HG03378 (cell line): ENCODE measurements at regions not wholly inside any gene's neighbourhood (a gene's known extent, or its start where the extent isn't known, plus 50 kb on each side); places are given as distances from the start of the nearest gene placed in this dataset.

ENCODE experiments used
- ATAC-seq: cut with Tn5 transposase; IDR thresholded peaks from one replicate; pipeline ENCODE4 v1.9.1; 2021; ENCODE audit warnings: mild to moderate bottlenecking, moderate library complexity; ENCODE audit not compliant: unreplicated experiment

GRCh38 chr2:220246386-220246785 lies 619.0 kb downstream of the SLC4A3 start:
- ATAC-seq, result no peak

- no peak for ATAC-seq
Measured at GRCh38 chr2:220247588-220248350, 620.3 kb downstream of the SLC4A3 start.

DNA sequence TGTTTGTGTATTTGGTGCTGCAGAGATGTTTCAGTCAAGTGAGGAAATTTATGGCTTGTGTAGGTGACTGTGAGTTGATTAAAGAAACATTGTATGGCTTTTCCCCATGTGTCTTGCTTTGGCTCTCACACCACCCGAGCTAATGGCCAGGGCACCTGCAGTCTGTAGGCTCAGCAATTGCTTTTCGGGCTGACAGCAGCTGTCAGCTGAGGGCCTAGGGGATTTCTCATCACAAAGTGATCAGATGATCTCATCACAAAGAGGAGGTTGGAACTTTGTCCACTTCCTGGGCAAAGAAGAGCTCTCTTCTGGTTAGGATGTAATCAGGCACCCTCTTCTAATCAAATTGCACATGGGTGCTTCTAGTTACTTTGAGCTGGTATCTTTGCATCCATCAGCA lies 632.2 kb downstream of the SLC4A3 start:
- no peak for ATAC-seq

GRCh38 chr2:220263300-220263699 lies 635.9 kb downstream of the SLC4A3 start:
- ATAC-seq, result no peak

- no peak for ATAC-seq
Measured at GRCh38 chr2:220269367-220269766, 641.9 kb downstream of the SLC4A3 start.

GRCh38 chr2:220270481-220271070 lies 643.1 kb downstream of the SLC4A3 start:
- no peak for ATAC-seq

DNA sequence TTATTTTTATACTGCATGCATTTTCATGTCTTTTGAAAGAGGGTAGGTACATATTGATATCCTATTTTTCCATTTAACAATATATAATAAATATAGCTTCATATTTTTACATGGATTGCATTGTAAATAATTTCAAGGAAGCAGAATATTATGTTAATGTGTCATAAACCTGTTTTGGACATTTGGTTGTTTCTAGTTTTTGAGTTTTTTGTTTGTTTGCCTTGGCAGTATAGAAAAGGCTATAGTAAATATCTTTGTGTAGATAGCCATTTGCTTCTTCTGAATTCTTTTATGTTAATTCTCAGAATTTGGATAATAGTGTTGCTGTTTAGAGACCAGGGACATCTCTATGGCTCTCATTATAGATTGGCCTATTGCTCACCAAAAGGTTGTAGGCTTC lies 645.2 kb downstream of the SLC4A3 start:
- no peak for ATAC-seq

- no peak for ATAC-seq
Measured at GRCh38 chr2:220273082-220273481, 645.7 kb downstream of the SLC4A3 start.

DNA sequence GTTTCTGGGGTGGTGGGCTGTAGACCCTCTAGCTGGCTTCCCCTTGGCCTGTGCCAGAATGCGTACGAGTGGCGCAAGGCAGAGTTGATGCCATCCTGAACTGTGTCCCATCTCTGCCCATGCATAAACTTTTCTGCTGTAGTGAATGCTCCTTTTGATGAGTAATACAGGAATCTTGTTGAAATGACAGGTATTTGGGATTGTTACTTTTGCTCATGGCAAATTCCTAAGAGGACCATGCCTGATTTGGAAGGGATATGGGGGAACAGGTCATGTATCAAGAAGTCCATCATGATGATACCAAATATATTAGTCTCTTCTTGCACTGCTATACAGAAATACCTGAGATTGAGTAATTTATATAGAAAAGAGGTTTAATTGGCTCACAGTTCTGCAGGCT lies 648.0 kb downstream of the SLC4A3 start:
- ATAC-seq, result no peak

GRCh38 chr2:220276741-220277444 lies 649.5 kb downstream of the SLC4A3 start:
- ATAC-seq, result no peak

DNA sequence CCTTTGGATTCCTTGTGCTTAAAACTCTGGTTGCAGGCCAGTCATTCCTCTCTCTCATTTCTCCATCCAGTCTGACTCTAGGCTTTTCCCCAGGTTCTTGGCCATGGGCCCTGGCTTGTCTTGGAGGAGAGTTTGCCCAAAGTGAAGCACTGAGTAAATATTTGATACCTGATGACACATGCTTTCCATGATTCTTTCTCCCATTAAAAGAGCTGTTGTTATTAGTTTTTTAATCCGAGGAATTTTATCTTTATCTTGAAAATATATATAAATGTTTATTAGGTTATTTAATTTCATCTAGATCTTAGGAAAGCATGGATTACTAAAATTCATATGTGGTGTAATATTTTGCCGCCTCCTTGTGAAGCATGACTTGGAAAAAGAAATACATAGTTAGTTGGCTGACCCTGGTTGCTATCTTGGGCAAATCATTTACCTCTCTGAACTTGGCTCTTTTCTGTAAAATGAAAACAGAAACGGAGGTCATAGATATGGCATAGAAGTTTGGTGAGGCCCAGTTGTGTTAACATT lies 650.1 kb downstream of the SLC4A3 start:
- ATAC-seq, result no peak

- no peak for ATAC-seq
Measured at GRCh38 chr2:220278022-220278421, 650.6 kb downstream of the SLC4A3 start.

DNA sequence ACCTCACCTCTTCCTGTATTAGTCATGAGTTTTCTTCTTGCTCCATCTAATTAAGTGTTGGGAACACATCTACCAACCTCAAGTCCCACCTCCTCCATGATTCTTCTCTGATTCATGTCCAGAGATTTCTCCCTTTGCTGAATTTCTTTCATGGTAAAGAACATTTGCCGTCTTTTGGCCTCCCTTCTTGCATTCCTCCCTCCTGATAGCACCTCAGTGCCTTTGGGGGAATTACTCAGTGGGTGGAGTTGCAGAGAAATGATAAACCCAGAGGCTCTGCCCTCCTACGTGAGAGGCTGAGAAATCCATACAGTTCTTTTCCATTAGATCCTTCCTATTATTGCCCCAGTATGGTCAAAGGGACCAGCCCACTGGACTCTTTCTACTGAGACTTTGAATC lies 651.9 kb downstream of the SLC4A3 start:
- ATAC-seq, result no peak

DNA sequence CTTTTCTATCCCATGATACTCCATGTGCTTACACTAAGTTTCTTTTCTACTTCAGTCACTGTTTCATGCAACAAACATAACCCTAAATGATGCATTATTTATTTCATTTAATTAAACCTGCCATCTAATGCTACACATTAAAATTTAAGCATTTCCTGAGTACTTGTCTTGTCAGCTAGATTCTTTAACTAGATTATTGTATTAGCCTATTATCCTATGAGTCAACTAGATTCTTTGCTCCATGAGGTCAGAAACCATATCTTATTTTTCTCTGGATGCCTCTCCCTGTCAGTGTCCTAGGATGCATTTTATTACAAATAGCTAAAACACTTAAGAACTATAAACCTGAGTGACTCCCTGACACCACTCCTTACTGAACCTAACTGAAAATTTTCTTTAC lies 652.4 kb downstream of the SLC4A3 start:
- ATAC-seq, result no peak

- no peak for ATAC-seq
Measured at GRCh38 chr2:220280736-220281135, 653.3 kb downstream of the SLC4A3 start.

DNA sequence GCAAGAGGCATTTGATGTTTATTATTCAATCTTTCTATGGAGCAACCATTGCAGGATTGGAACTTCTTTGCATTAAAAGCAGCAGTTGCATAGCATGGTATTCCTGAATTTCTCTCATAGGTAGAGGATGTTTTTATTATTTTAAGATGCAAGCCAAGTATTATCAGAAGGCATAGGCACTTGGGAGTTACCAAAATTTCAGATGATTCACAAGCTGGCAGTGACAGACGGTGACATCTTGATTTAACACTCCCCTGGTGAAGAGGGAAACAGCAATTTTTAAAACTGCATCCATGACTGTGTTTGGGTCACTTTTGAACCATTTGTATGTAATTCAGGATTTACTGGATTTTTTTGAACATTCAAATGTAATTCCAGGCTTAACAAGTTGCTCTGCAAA lies 654.3 kb downstream of the SLC4A3 start:
- no peak for ATAC-seq

- no peak for ATAC-seq
Measured at GRCh38 chr2:220282236-220282635, 654.8 kb downstream of the SLC4A3 start.

GRCh38 chr2:220293966-220294365 lies 666.5 kb downstream of the SLC4A3 start:
- ATAC-seq, result no peak

- no peak for ATAC-seq
Measured at GRCh38 chr2:220296174-220296573, 668.7 kb downstream of the SLC4A3 start.

- ATAC-seq, result no peak
Measured at GRCh38 chr2:220297093-220297492, 669.7 kb downstream of the SLC4A3 start.

DNA sequence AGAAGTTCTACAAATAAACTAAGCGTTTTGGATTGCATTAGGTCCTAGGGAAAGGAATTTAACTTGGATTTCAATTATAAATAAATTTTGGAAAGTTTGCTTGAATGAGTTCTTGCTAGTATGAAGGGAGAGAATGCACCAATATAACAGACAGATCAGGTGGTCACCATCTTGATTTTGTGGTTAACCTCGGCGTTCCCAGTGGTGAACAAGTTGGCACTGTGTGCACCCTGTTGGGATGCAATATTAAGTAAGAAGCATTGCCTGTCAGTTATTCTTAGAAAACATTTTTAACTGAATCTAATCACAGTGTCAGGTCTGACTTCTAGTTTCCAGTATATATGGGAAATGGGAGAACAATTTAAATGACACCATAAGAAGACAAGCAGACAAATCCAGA lies 673.4 kb downstream of the SLC4A3 start:
- no peak for ATAC-seq

GRCh38 chr2:220302756-220303155 lies 675.3 kb downstream of the SLC4A3 start:
- ATAC-seq, result no peak
